NCI-H524 treated with DMSO at 0.1 percent for 48 hours (cell line): ENCODE measurements at regions not wholly inside any gene's neighbourhood (a gene's known extent, or its start where the extent isn't known, plus 50 kb on each side); places are given as distances from the start of the nearest gene placed in this dataset.

Source experiments
- DNase-seq: peaks from one replicate; lab custom pipeline; 2025; lab: John Stamatoyannopoulos, UW

GRCh38 chrX:6694221-6694620, 159.3 kb upstream of the VCX3A start:
- no peak for DNase-seq

DNA sequence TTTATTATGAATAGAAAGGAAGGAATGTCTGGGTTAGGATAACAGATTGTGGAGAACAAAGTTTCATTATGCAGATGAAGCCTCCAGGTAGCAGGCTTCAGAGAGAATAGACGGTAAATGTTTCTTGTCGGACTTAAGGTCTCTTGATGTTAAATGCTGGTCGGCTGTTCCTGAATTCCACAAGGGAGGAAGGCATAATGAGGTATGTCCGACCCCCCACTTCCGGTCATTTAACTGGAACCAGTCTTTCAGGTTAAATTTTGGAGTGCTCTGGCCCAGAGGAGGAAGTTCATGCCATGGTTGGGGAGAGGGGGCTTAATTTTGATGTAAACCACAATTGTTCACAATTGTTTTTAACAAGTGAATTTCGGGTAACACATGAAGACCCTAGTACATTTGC, 158.1 kb upstream of the VCX3A start:
- no peak for DNase-seq

DNA sequence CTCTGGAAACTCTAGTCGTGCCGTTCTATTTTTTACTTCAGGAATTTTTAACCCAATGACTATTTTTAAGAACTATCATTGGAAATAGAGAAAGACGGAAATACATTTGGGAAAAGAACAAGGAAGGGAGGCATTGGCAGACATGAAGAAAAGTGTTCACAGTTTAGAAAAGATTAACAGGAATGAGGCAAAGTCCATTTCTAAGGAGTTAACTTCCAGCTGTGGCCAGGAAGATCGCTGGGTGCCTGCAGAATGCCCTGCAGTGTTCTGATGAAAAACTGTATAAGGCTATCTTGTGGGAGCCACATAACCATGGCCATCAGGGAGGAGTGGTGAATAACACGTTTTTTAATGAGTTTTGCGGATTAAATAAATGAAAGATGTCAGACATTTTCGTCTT, 150.6 kb upstream of the VCX3A start:
- no peak for DNase-seq

- DNase-seq = no peak
Measured at GRCh38 chrX:6683353-6683752, 148.4 kb upstream of the VCX3A start.

GRCh38 chrX:6681521-6682145, 146.7 kb upstream of the VCX3A start:
- DNase-seq = no peak

DNA sequence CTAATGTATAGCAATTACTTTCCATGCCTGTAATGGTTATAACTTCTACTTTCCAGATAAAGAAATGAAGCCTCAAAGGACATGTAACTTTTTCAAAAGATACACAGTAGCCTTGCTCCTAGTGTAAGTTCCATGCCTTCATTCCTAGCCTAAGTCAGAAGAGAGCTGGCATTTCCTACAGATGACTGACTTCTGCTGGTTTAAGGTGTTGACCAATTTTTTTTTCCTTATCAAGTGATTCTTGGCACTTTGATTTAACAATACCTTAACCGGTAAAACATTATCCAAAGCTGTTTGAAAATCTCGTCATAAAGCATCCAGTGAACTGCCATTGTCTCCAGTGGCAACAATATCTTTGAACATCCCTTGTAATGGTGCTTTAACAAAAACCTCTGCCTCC, 145.1 kb upstream of the VCX3A start:
- no peak for DNase-seq

GRCh38 chrX:6679550-6679949, 144.6 kb upstream of the VCX3A start:
- DNase-seq = no peak

DNA sequence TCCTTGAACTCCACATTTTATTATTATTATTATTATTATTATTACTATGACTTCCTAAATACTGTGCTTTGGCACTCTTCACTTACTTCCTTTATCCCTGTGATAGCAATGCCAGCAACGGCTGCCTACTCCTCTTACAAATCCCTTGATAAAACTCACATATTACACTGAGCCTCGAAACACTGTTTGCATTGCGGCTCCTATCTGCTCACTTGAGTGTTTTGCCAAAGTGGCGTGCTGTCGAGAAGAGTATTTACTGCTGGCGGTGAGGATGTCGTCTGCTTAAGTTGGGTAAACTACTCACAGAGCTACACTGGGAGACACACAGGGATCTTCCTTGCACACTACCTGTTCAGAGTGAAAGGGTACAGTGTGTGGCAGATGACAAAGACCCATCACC, 143.4 kb upstream of the VCX3A start:
- no peak for DNase-seq

DNA sequence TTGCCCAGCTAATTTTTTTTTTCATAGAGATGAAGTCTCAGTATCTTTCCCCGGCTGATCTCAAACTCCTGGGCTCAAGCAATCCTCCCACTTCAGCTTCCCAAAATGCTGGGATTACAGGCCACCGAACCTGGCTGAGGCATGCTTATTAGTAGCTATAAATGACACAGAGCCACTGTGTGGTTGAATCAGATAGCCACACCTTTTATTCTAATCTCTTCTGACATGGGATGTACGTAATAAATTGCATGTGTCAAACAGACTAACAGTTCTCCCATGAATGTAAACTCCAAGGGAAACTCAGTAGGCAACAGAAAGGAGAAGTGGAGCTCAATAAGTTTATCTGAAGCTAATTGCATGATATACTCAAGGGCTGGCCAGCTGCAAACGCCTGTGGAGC, 139.8 kb upstream of the VCX3A start:
- no peak for DNase-seq

- DNase-seq = no peak
Measured at GRCh38 chrX:6667048-6667768, 132.3 kb upstream of the VCX3A start.

DNA sequence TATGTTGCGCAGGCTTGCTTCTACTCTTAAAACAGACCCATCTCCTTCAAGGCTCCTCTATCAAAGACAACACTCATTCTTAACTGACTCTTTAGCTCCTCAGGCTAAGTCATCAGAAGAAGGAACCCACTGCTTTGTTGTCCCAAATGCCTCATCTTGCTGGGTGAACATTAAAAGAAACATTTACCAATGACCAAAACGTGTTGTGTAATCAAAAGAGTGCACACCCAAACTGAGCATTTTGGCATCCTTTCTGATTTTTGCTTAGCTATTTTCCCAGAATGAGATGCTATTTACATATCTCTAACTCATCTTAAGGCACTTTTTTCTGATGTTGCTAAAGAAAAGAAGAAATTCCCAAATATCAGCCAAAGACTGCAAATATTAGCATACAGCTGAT, 131.7 kb upstream of the VCX3A start:
- no peak for DNase-seq

DNA sequence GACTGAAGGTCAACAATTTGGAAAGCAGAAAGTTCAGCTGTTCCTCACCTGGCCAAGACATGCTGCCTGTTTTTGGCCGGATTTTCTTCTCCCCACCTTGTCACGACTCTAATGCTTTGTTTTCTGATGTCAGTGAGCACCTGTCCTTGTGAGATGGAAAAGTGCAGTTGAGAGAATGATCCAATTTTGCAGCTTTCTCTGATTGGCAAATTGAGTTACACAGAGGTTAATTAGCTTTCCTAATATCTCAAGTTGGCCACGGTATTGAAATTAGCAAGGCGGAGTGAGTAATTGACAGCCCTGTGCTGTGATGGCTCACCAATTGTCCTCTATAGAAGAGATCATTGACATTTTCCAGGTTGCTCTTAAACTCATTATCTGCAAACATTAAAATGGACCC, 126.8 kb upstream of the VCX3A start:
- DNase-seq = no peak

GRCh38 chrX:6660567-6661264, 125.8 kb upstream of the VCX3A start:
- no peak for DNase-seq

- no peak for DNase-seq
Measured at GRCh38 chrX:6645216-6645615, 110.3 kb upstream of the VCX3A start.

DNA sequence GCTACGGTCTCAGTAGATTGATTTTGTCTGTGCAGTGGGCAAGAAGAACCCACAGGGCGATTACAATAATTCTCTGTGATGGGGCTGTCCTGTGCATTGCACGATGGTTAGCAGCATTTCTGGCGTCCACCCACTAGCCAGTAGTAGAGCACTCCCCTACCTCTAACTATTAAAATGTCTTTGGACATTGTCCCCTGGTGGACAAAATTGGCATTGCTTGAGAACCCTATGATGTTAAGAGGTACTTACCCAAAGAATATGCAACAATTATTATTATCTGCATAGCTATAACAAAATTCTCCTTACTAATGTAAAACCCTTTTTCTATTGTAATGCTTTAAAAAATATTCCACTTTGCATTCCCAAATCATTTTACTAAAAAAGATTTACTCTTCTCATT, 109.5 kb upstream of the VCX3A start:
- no peak for DNase-seq

DNA sequence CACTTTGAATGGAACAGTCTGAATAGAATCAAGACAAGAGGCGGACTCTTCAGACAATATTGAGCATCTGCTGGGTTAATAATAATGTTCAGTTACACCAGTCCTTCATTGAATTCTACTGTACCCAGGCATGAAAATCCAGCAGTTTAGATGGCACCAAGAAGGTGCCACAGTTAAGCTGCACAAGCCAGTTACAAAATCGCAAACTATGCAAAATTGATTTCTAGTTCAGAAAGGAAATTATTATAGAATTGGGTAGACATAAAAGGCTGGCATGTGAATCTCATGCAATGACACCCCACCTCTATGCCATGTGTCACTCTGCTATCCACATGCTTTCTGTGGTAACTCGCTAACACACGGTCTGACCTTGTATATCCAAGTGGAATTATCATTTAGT, 105.8 kb upstream of the VCX3A start:
- no peak for DNase-seq

- DNase-seq = no peak
Measured at GRCh38 chrX:6614506-6614905, 79.6 kb upstream of the VCX3A start.

GRCh38 chrX:6599230-6599860, 64.4 kb upstream of the VCX3A start:
- DNase-seq = no peak
